ENCODE measurements at regions not wholly inside any gene's neighbourhood (a gene's known extent, or its start where the extent isn't known, plus 50 kb on each side); places are given as distances from the start of the nearest gene placed in this dataset.

- Mint-ChIP-seq H3K4me3 (no peak overlapping the region), H3K36me3 (peaks cover 0 to 4% (median 0%) of the 10 kb centered on the region in 3 donors), H3K4me1 (no peaks in the 10 kb centered on the region), H3K27me3 (no peaks in the 10 kb centered on the region), H3K27ac (no peak overlapping the region), H3K9me3 (peaks cover 2 to 15% (median 7%) of the 10 kb centered on the region in 9 donors)
- DNase-seq (no peak), ATAC-seq (no peak)
- POLR2A ChIA-PET: no interaction called here
These were observed 1992.1 kb upstream of the NUDT12 start for GRCh38 chr5:105554568-105555169.

GRCh38 chr5:105544300-105544699 is 1981.7 kb upstream of the NUDT12 start:
- Mint-ChIP-seq H3K36me3 (no peaks in the 10 kb centered on the region), H3K27ac (no peak overlapping the region), H3K27me3 (no peaks in the 10 kb centered on the region), H3K4me1 (no peaks in the 10 kb centered on the region), H3K4me3 (no peak overlapping the region), H3K9me3 (peaks cover 0 to 14% (median 4%) of the 10 kb centered on the region in 9 donors)
- ATAC-seq: no peak
- POLR2A ChIA-PET: no interaction called here
- no peak for DNase-seq

GRCh38 chr5:105536675-105537074 is 1974.1 kb upstream of the NUDT12 start:
- H3K27ac Mint-ChIP-seq: no peak overlapping the region
- no peaks in the 10 kb centered on the region for H3K27me3 Mint-ChIP-seq
- H3K9me3 Mint-ChIP-seq: peaks cover 0 to 15% (median 4%) of the 10 kb centered on the region in 9 donors
- no peaks in the 10 kb centered on the region for H3K36me3 Mint-ChIP-seq
- ATAC-seq (no peak), DNase-seq (no peak)
- H3K4me3 Mint-ChIP-seq: no peak overlapping the region
- H3K4me1 Mint-ChIP-seq: no peaks in the 10 kb centered on the region
- POLR2A ChIA-PET: no interaction called here

- H3K27ac Mint-ChIP-seq: no peak overlapping the region
- peaks cover 6 to 47% (median 15%) of the 10 kb centered on the region in 9 donors for H3K9me3 Mint-ChIP-seq
- DNase-seq (no peak), ATAC-seq (no peak)
- H3K4me3 Mint-ChIP-seq: no peak overlapping the region
- H3K36me3 Mint-ChIP-seq: no peaks in the 10 kb centered on the region
- POLR2A ChIA-PET: no interaction called here
- H3K27me3 Mint-ChIP-seq: no peaks in the 10 kb centered on the region
- no peaks in the 10 kb centered on the region for H3K4me1 Mint-ChIP-seq
These were observed 1968.2 kb upstream of the NUDT12 start for GRCh38 chr5:105530716-105531261.

GRCh38 chr5:105529851-105530250 is 1967.3 kb upstream of the NUDT12 start:
- Mint-ChIP-seq H3K27me3 (no peaks in the 10 kb centered on the region), H3K4me3 (no peak overlapping the region), H3K9me3 (peaks cover 6 to 47% (median 16%) of the 10 kb centered on the region in 9 donors), H3K36me3 (no peaks in the 10 kb centered on the region), H3K4me1 (no peaks in the 10 kb centered on the region), H3K27ac (no peak overlapping the region)
- no peak for DNase-seq
- POLR2A ChIA-PET: no interaction called here
- no peak for ATAC-seq

- no peak overlapping the region for H3K4me3 Mint-ChIP-seq
- ATAC-seq (no peak), DNase-seq (no peak)
- no peak overlapping the region for H3K27ac Mint-ChIP-seq
- H3K9me3 Mint-ChIP-seq: peaks cover 4 to 34% (median 13%) of the 10 kb centered on the region in 9 donors
- peaks cover 0 to 6% (median 0%) of the 10 kb centered on the region in 3 donors for H3K36me3 Mint-ChIP-seq
- POLR2A ChIA-PET: no interaction called here
- no peaks in the 10 kb centered on the region for H3K27me3 Mint-ChIP-seq
- no peaks in the 10 kb centered on the region for H3K4me1 Mint-ChIP-seq
These were observed 1945.9 kb upstream of the NUDT12 start for GRCh38 chr5:105508519-105508918.

GRCh38 chr5:105506692-105507277 is 1944.2 kb upstream of the NUDT12 start:
- Mint-ChIP-seq H3K4me3 (no peak overlapping the region), H3K9me3 (peaks cover 2 to 33% (median 9%) of the 10 kb centered on the region in 9 donors), H3K36me3 (peaks cover 0 to 6% (median 0%) of the 10 kb centered on the region in 3 donors), H3K4me1 (no peaks in the 10 kb centered on the region), H3K27me3 (no peaks in the 10 kb centered on the region), H3K27ac (no peak overlapping the region)
- POLR2A ChIA-PET: no interaction called here
- no peak for ATAC-seq
- no peak for DNase-seq

- no peak for DNase-seq
- Mint-ChIP-seq H3K9me3 (peaks cover 0 to 40% (median 7%) of the 10 kb centered on the region in 9 donors), H3K4me3 (no peak overlapping the region), H3K27me3 (no peaks in the 10 kb centered on the region), H3K27ac (no peak overlapping the region), H3K4me1 (no peaks in the 10 kb centered on the region), H3K36me3 (no peaks in the 10 kb centered on the region)
- POLR2A ChIA-PET: no interaction called here
- no peak for ATAC-seq
These were observed 1941.4 kb upstream of the NUDT12 start for GRCh38 chr5:105503950-105504349.

GRCh38 chr5:105501315-105501714 is 1938.7 kb upstream of the NUDT12 start:
- no peak overlapping the region for H3K4me3 Mint-ChIP-seq
- peaks cover 0 to 36% (median 11%) of the 10 kb centered on the region in 9 donors for H3K9me3 Mint-ChIP-seq
- no peaks in the 10 kb centered on the region for H3K36me3 Mint-ChIP-seq
- ATAC-seq (no peak), DNase-seq (no peak)
- no peaks in the 10 kb centered on the region for H3K4me1 Mint-ChIP-seq
- no peaks in the 10 kb centered on the region for H3K27me3 Mint-ChIP-seq
- no peak overlapping the region for H3K27ac Mint-ChIP-seq
- POLR2A ChIA-PET: no interaction called here

- Mint-ChIP-seq H3K36me3 (no peaks in the 10 kb centered on the region), H3K9me3 (peaks cover 0 to 27% (median 7%) of the 10 kb centered on the region in 9 donors), H3K4me1 (no peaks in the 10 kb centered on the region), H3K27ac (no peak overlapping the region), H3K4me3 (no peak overlapping the region), H3K27me3 (no peaks in the 10 kb centered on the region)
- ATAC-seq: no peak
- POLR2A ChIA-PET: no interaction called here
- no peak for DNase-seq
These were observed 1912.8 kb upstream of the NUDT12 start for GRCh38 chr5:105475401-105475800.

- no peak overlapping the region for H3K27ac Mint-ChIP-seq
- POLR2A ChIA-PET: no interaction called here
- H3K36me3 Mint-ChIP-seq: peaks cover 0 to 8% (median 0%) of the 10 kb centered on the region in 3 donors
- H3K4me1 Mint-ChIP-seq: no peaks in the 10 kb centered on the region
- ATAC-seq: no peak
- H3K27me3 Mint-ChIP-seq: no peaks in the 10 kb centered on the region
- H3K9me3 Mint-ChIP-seq: peaks cover 5 to 41% (median 20%) of the 10 kb centered on the region in 9 donors
- DNase-seq: no peak
- no peak overlapping the region for H3K4me3 Mint-ChIP-seq
These were observed 1899.8 kb upstream of the NUDT12 start for GRCh38 chr5:105462377-105462776.

- POLR2A ChIA-PET: no interaction called here
- no peak overlapping the region for H3K4me3 Mint-ChIP-seq
- ATAC-seq: no peak
- H3K27me3 Mint-ChIP-seq: no peaks in the 10 kb centered on the region
- peaks cover 0 to 8% (median 0%) of the 10 kb centered on the region in 3 donors for H3K36me3 Mint-ChIP-seq
- H3K9me3 Mint-ChIP-seq: peaks cover 2 to 35% (median 17%) of the 10 kb centered on the region in 9 donors
- no peak overlapping the region for H3K27ac Mint-ChIP-seq
- DNase-seq: no peak
- H3K4me1 Mint-ChIP-seq: no peaks in the 10 kb centered on the region
These were observed 1898.1 kb upstream of the NUDT12 start for GRCh38 chr5:105460721-105461120.

GRCh38 chr5:105453216-105453807 is 1890.7 kb upstream of the NUDT12 start:
- no peaks in the 10 kb centered on the region for H3K4me1 Mint-ChIP-seq
- H3K9me3 Mint-ChIP-seq: peaks cover 3 to 30% (median 16%) of the 10 kb centered on the region in 9 donors
- no peak for DNase-seq
- no peaks in the 10 kb centered on the region for H3K36me3 Mint-ChIP-seq
- no peaks in the 10 kb centered on the region for H3K27me3 Mint-ChIP-seq
- POLR2A ChIA-PET: no interaction called here
- no peak overlapping the region for H3K27ac Mint-ChIP-seq
- ATAC-seq: no peak
- no peak overlapping the region for H3K4me3 Mint-ChIP-seq

Data from naive thymus-derived CD8-positive, alpha-beta T cell (primary cell).